Activated CD4-positive, alpha-beta memory T cell treated with anti-CD3 and anti-CD28 coated beads for 36 hours (primary cell): ENCODE measurements at regions not wholly inside any gene's neighbourhood (a gene's known extent, or its start where the extent isn't known, plus 50 kb on each side); places are given as distances from the start of the nearest gene placed in this dataset.

Experiments used
- CTCF ChIA-PET: fragments of 350-600 bp; sonication (Branson Sonifier 250); formaldehyde crosslinking; loops from one replicate; lab custom pipeline; 2021; ENCODE audit warnings: antibody characterized with exemption, inconsistent platforms; lab: Charles Lee
- POLR2A ChIA-PET: fragments of 350-600 bp; sonication (Branson Sonifier 250); formaldehyde crosslinking; loops from one replicate; lab custom pipeline; 2021; ENCODE audit warnings: antibody characterized with exemption; lab: Charles Lee
- DNase-seq: peaks from one replicate; pipeline ENCODE4 v3.0.0-alpha.2; 2020
- H3K27ac Mint-ChIP-seq: one replicate; pipeline ENCODE4 v1.8.0; 2021; ENCODE audit warnings: mixed read lengths
- H3K27me3 Mint-ChIP-seq: one replicate; pipeline ENCODE4 v1.8.0; 2021; ENCODE audit warnings: mixed read lengths
- H3K36me3 Mint-ChIP-seq: one replicate; pipeline ENCODE4 v1.8.0; 2021; ENCODE audit warnings: mixed read lengths
- H3K4me1 Mint-ChIP-seq: one replicate; pipeline ENCODE4 v1.8.0; 2021; ENCODE audit warnings: low read depth, mixed read lengths
- H3K4me3 Mint-ChIP-seq: one replicate; pipeline ENCODE4 v1.8.0; 2021; ENCODE audit warnings: mild to moderate bottlenecking, mixed read lengths
- H3K9me3 Mint-ChIP-seq: one replicate; pipeline ENCODE4 v1.8.0; 2021; ENCODE audit warnings: mixed read lengths
- intact Hi-C: fragments of 100-400 bp; cut with micrococcal nuclease; formaldehyde crosslinking; loops from one replicate; pipeline ENCODE4 v1.15.1; 2023

DNA sequence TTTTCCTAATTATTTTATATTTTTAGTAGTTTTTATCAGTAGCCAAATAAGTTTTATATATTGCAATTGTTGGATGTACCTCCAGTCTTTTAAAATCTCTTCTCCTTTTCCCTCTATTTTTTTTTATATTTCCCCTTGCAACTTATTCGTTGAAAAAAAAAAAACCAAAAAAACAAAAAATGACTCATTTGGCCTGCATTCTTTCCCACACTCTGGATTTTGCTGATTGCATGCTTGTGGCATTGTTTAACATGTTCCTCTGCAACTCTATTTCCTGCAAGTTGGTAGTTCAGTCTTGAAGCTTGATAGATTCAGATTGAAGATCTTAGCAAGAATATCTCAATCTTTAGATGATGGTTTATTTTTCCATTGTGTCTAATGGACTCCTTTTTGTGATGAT, 260.6 kb upstream of the BOD1L1 start:
- H3K9me3 Mint-ChIP-seq: no peaks in the 10 kb centered on the region
- intact Hi-C loops: no loop called here
- H3K27me3 Mint-ChIP-seq: no peaks in the 10 kb centered on the region
- H3K4me3 Mint-ChIP-seq: no peak overlapping the region
- no peak overlapping the region for H3K27ac Mint-ChIP-seq
- CTCF ChIA-PET: no interaction called here
- POLR2A ChIA-PET: no interaction called here
- no peaks in the 10 kb centered on the region for H3K4me1 Mint-ChIP-seq
- no peak for DNase-seq
- H3K36me3 Mint-ChIP-seq: no peaks in the 10 kb centered on the region

- Mint-ChIP-seq H3K27ac (no peak overlapping the region), H3K36me3 (no peaks in the 10 kb centered on the region), H3K4me3 (no peak overlapping the region), H3K9me3 (no peaks in the 10 kb centered on the region), H3K27me3 (no peaks in the 10 kb centered on the region), H3K4me1 (no peaks in the 10 kb centered on the region)
- ChIA-PET CTCF (no interaction called here), POLR2A (no interaction called here)
- intact Hi-C loops: loop anchor here (5.0 kb wide), 1 partner anchor 891 kb away; no protein-coding TSS in a partner anchor
- DNase-seq: no peak
Measured at GRCh38 chr4:13891544-13891939, 264.0 kb upstream of the BOD1L1 start.

DNA sequence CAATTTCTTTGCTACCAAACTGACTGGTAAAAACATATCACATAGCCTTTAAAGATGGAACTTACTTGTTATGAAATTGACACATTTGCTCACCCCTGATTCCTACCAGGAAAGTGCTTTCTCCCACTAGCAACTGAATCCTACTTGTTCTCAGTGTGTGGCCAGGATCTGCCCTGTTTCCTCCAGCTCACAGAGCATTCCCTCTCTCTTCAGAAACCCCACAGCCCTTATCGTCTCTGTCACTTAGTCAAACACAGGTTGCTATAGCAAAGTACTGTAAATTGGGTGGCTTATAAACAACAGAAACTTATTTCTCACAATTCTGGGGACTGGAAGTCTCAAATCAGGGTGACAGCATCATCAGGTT, 265.2 kb upstream of the BOD1L1 start:
- Mint-ChIP-seq H3K36me3 (no peaks in the 10 kb centered on the region), H3K4me3 (no peak overlapping the region), H3K4me1 (no peaks in the 10 kb centered on the region), H3K9me3 (no peaks in the 10 kb centered on the region), H3K27me3 (no peaks in the 10 kb centered on the region), H3K27ac (no peak overlapping the region)
- CTCF ChIA-PET: no interaction called here
- intact Hi-C loops: loop anchor here (5.0 kb wide), 1 partner anchor 890 kb away; no protein-coding TSS in a partner anchor
- no peak for DNase-seq
- POLR2A ChIA-PET: no interaction called here

DNA sequence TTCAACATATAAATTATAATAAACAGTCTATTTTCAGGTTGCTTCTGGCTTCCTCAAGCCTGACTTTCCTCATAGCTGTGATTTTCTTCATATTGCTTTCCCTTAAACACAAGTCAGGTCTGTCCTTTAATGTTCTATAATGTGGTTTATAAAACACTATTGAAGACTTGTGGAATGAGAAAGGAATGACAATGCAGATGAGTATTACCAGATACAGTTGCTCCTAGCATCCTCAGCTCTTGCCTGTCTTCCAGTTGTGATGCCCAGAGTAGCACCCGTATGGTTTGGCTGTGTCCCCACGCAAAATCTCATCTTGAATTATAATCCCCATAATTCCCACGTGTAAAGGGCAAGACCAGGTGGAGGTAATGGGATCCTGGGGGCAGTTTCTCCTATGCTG, 265.7 kb upstream of the BOD1L1 start:
- intact Hi-C loops: loop anchor here (5.0 kb wide), 1 partner anchor 889 kb away; no protein-coding TSS in a partner anchor
- Mint-ChIP-seq H3K4me1 (no peaks in the 10 kb centered on the region), H3K27me3 (no peaks in the 10 kb centered on the region), H3K4me3 (no peak overlapping the region), H3K9me3 (no peaks in the 10 kb centered on the region), H3K36me3 (no peaks in the 10 kb centered on the region), H3K27ac (no peak overlapping the region)
- POLR2A ChIA-PET: no interaction called here
- CTCF ChIA-PET: no interaction called here
- DNase-seq: no peak

GRCh38 chr4:13893987-13894386, 266.5 kb upstream of the BOD1L1 start:
- CTCF ChIA-PET: no interaction called here
- no peak for DNase-seq
- POLR2A ChIA-PET: no interaction called here
- Mint-ChIP-seq H3K36me3 (no peaks in the 10 kb centered on the region), H3K4me3 (no peak overlapping the region), H3K27ac (no peak overlapping the region), H3K9me3 (no peaks in the 10 kb centered on the region), H3K27me3 (no peaks in the 10 kb centered on the region), H3K4me1 (no peaks in the 10 kb centered on the region)
- intact Hi-C loops: loop anchor here (5.0 kb wide), 1 partner anchor 888 kb away; no protein-coding TSS in a partner anchor

DNA sequence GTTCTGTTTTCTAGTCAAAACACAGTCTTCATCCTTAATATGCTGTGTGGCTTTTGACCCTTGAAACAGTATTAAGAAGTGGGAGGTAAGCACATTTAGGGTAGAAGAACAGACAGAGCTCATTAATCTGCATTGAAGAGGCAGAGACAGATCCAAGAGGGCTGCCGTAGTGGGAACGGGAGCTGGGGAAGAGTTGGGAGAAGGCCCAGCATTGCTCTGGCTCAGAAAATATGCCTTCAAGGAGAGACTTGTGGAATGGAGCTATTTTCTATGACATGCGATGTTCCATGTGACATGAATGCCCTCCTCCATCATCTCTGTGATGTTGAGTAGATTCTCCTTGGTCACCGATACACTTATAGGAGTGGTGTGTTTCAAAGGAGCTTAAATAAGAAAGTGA, 273.3 kb upstream of the BOD1L1 start:
- no peaks in the 10 kb centered on the region for H3K4me1 Mint-ChIP-seq
- H3K4me3 Mint-ChIP-seq: no peak overlapping the region
- ChIA-PET CTCF (no interaction called here), POLR2A (no interaction called here)
- intact Hi-C loops: no loop called here
- H3K36me3 Mint-ChIP-seq: no peaks in the 10 kb centered on the region
- H3K27ac Mint-ChIP-seq: no peak overlapping the region
- no peak for DNase-seq
- H3K27me3 Mint-ChIP-seq: no peaks in the 10 kb centered on the region
- no peaks in the 10 kb centered on the region for H3K9me3 Mint-ChIP-seq

GRCh38 chr4:13902146-13902545, 274.6 kb upstream of the BOD1L1 start:
- POLR2A ChIA-PET: no interaction called here
- no peaks in the 10 kb centered on the region for H3K36me3 Mint-ChIP-seq
- no peaks in the 10 kb centered on the region for H3K4me1 Mint-ChIP-seq
- intact Hi-C loops: no loop called here
- H3K4me3 Mint-ChIP-seq: no peak overlapping the region
- no peak for DNase-seq
- no peaks in the 10 kb centered on the region for H3K27me3 Mint-ChIP-seq
- H3K27ac Mint-ChIP-seq: no peak overlapping the region
- CTCF ChIA-PET: no interaction called here
- H3K9me3 Mint-ChIP-seq: no peaks in the 10 kb centered on the region

DNA sequence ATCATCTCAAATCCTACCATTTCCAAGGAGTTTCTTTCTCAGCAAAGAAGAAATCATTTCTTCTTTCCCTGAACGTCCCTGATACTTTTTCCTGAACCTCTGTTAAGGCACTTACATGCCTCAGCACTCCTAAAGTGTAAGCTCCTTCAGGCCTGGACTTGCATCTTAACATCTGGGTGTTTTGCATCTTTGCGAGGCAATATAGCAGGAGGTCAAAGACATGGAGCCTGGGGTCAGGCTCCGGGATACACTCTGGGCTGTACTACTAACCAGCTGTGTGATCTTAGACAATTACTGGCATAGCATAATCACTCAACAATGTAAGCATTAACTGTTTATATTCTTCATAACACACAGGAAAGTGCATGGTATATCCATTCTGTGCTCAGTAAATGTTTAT, 275.5 kb upstream of the BOD1L1 start:
- Mint-ChIP-seq H3K36me3 (no peaks in the 10 kb centered on the region), H3K27me3 (no peaks in the 10 kb centered on the region), H3K9me3 (no peaks in the 10 kb centered on the region), H3K4me3 (no peak overlapping the region), H3K27ac (no peak overlapping the region), H3K4me1 (no peaks in the 10 kb centered on the region)
- ChIA-PET POLR2A (no interaction called here), CTCF (no interaction called here)
- no peak for DNase-seq
- intact Hi-C loops: no loop called here

GRCh38 chr4:13903901-13904300, 276.4 kb upstream of the BOD1L1 start:
- no peaks in the 10 kb centered on the region for H3K36me3 Mint-ChIP-seq
- no peak overlapping the region for H3K27ac Mint-ChIP-seq
- POLR2A ChIA-PET: no interaction called here
- intact Hi-C loops: no loop called here
- H3K9me3 Mint-ChIP-seq: no peaks in the 10 kb centered on the region
- DNase-seq: no peak
- CTCF ChIA-PET: no interaction called here
- no peak overlapping the region for H3K4me3 Mint-ChIP-seq
- no peaks in the 10 kb centered on the region for H3K27me3 Mint-ChIP-seq
- no peaks in the 10 kb centered on the region for H3K4me1 Mint-ChIP-seq

DNA sequence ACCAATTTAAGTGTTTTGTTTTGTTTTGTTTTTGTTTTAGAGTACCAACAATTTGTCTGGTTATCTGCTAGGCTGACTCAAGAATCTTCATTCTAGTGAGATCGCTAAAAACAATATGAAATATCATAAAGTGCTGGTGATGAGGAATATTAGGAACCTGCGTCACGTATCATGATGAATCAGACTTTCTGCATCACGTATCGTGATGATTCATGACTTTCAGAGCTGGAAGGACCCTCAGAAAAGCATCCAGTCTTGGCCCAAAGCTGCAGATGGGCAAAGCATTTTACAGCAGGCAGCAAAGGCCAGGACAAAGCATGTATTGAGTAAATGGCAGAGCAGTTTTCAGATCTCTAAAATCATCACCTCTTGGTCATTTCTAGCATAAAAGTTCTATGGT, 278.0 kb upstream of the BOD1L1 start:
- intact Hi-C loops: no loop called here
- ChIA-PET POLR2A (no interaction called here), CTCF (no interaction called here)
- no peaks in the 10 kb centered on the region for H3K27me3 Mint-ChIP-seq
- DNase-seq: no peak
- no peak overlapping the region for H3K4me3 Mint-ChIP-seq
- H3K27ac Mint-ChIP-seq: no peak overlapping the region
- no peaks in the 10 kb centered on the region for H3K36me3 Mint-ChIP-seq
- H3K9me3 Mint-ChIP-seq: no peaks in the 10 kb centered on the region
- H3K4me1 Mint-ChIP-seq: no peaks in the 10 kb centered on the region

DNA sequence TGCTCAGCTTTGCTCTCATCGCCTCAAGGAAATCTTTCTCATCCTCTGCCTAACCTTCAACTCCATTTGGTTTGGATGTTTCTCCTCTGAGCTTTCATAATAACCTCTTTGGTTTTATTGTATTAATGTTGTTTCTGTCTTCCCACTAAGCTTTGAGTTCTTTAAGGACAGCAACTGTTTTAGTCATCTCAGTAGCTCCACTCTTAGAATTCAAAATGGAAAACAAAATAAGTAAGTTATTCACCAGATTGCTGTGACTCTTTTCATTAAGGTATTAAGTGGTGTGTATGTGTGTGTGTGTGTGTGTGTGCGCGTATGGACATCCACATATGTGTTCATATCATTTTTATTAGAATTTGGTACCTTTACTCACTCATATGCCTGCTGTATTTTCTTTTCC, 279.2 kb upstream of the BOD1L1 start:
- Mint-ChIP-seq H3K4me1 (no peaks in the 10 kb centered on the region), H3K27ac (no peak overlapping the region), H3K36me3 (no peaks in the 10 kb centered on the region), H3K27me3 (no peaks in the 10 kb centered on the region), H3K4me3 (no peak overlapping the region), H3K9me3 (no peaks in the 10 kb centered on the region)
- ChIA-PET POLR2A (no interaction called here), CTCF (interaction anchor here (1.2 kb wide), 1 partner anchor 251 kb away, joined by 3 read pairs; no protein-coding TSS in a partner anchor)
- intact Hi-C loops: no loop called here
- no peak for DNase-seq

DNA sequence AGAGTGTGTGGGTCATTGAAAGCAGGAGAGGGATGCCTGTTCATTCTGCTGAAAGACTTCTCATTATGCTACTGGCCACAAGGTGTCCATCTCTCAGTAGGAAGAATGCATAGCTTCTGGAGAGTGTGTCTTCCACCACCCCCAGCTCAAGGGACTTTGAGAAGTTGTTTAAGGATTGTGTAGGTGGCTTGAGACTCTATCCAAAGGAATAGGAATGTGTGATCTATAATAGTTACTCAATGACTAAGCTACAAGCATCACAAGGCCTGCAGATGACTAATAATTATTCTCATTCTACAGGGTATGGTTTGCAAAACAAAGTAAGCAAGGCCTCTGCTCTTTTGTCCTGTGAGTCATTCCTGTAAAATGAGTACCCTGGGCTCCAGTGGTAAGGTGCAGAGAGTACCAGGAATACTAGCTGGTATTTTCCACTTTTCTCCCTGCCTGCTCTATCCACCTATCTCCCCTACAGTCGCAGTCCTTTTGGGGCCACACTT, 279.8 kb upstream of the BOD1L1 start:
- no peak overlapping the region for H3K4me3 Mint-ChIP-seq
- H3K9me3 Mint-ChIP-seq: no peaks in the 10 kb centered on the region
- H3K4me1 Mint-ChIP-seq: no peaks in the 10 kb centered on the region
- POLR2A ChIA-PET: interaction anchor here (0.6 kb wide), 1 partner anchor 962 kb away, joined by 4 read pairs; no protein-coding TSS in a partner anchor
- CTCF ChIA-PET: interaction anchor here (1.2 kb wide), 1 partner anchor 251 kb away, joined by 3 read pairs; no protein-coding TSS in a partner anchor
- no peaks in the 10 kb centered on the region for H3K27me3 Mint-ChIP-seq
- no peak overlapping the region for H3K27ac Mint-ChIP-seq
- H3K36me3 Mint-ChIP-seq: no peaks in the 10 kb centered on the region
- intact Hi-C loops: no loop called here
- no peak for DNase-seq

DNA sequence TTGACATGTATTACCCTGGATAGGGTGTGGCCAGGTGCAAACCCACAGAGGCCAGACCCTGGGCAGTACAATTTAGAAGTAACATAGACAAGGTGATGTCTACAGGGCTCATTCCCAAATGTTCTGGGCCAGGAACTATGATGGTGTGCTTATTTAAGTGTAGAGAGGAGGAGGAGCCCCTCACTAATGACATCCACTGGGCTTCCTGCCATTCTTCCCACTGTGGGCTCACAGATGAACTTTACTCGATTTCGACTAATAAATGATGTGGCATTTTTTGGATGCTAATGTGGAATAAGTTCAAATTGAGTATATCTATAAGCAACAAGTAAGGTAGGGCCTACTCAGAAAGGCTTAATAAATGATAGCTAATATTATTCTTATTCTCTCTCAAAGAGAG, 280.9 kb upstream of the BOD1L1 start:
- Mint-ChIP-seq H3K36me3 (no peaks in the 10 kb centered on the region), H3K4me1 (no peaks in the 10 kb centered on the region), H3K27me3 (no peaks in the 10 kb centered on the region), H3K9me3 (no peaks in the 10 kb centered on the region), H3K4me3 (no peak overlapping the region), H3K27ac (no peak overlapping the region)
- intact Hi-C loops: no loop called here
- CTCF ChIA-PET: no interaction called here
- no peak for DNase-seq
- POLR2A ChIA-PET: no interaction called here
